BJ (cell line): ENCODE measurements at regions not wholly inside any gene's neighbourhood (a gene's known extent, or its start where the extent isn't known, plus 50 kb on each side); places are given as distances from the start of the nearest gene placed in this dataset.

Experiments
- CTCF ChIA-PET: fragments of 350-600 bp; formaldehyde crosslinking; extraction: SDS; loops from one replicate; lab custom pipeline; 2021; ENCODE audit warnings: antibody characterized with exemption, inconsistent platforms; lab: Yijun Ruan, JAX
- POLR2A ChIA-PET: fragments of 300-600 bp; sonication (Branson Sonifier 250); formaldehyde crosslinking; extraction: SDS; loops from one replicate; lab custom pipeline; 2021; ENCODE audit warnings: antibody characterized with exemption; lab: Charles Lee
- DNase-seq: peaks from one replicate; pipeline ENCODE4 v3.0.0-alpha.2; 2011; ENCODE audit warnings: low read depth
- H3K27me3 ChIP-seq: 2 replicates; pipeline ENCODE4 v1.6.0; 2011; ENCODE audit warnings: low read length; ENCODE audit not compliant: control insufficient read depth, insufficient read depth
- H3K36me3 ChIP-seq: 2 replicates; pipeline ENCODE4 v1.5.1; 2011; ENCODE audit warnings: low read length; ENCODE audit not compliant: control insufficient read depth, insufficient read depth
- H3K4me3 ChIP-seq: 2 replicates; pipeline ENCODE4 v1.5.1; 2011; ENCODE audit warnings: low read depth, mild to moderate bottlenecking, control low read depth, low read length
- CTCF ChIP-seq: IDR thresholded peaks from 2 replicates; pipeline ENCODE4 v1.5.1; 2011; ENCODE audit warnings: low read depth, mild to moderate bottlenecking, control low read depth, inconsistent platforms, low read length, moderate library complexity; ENCODE audit not compliant: insufficient read depth

- ChIA-PET CTCF (no interaction called here), POLR2A (no interaction called here)
- Histone ChIP-seq H3K36me3 (no peaks in the 10 kb centered on the region), H3K4me3 (no peak overlapping the region), H3K27me3 (peaks cover 1% of the 10 kb centered on the region)
- no peak for DNase-seq
- no peak for TF ChIP-seq CTCF
These were observed 54.5 kb upstream of the SOX13 start for GRCh38 chr1:204018460-204018859.
